Uterus (tissue), 2 donors: ENCODE measurements at regions not wholly inside any gene's neighbourhood (a gene's known extent, or its start where the extent isn't known, plus 50 kb on each side); places are given as distances from the start of the nearest gene placed in this dataset.

Source experiments
- CTCF ChIP-seq, 4 experiments: fragments of 200-600 bp in 2 of 4; fragments of 450-650 bp in 2 of 4; sonication (generic) in 2 of 4; IDR thresholded peaks; one replicate each; pipeline ENCODE4 v1.5.1; 2016 to 2019; ENCODE audit warnings: antibody characterized with exemption in 4 of 4, mild to moderate bottlenecking in 2 of 4, moderate library complexity in 1 of 4
- POLR2A ChIP-seq, 2 donors: fragments of 450-650 bp; IDR thresholded peaks; one replicate each; pipeline ENCODE4 v1.6.1; 2016; ENCODE audit warnings: antibody characterized with exemption in 2 of 2, mild to moderate bottlenecking in 1 of 2, moderate library complexity in 1 of 2

- TF ChIP-seq CTCF (IDR thresholded peaks at IDR 0.05): no peak
- no peak for TF ChIP-seq POLR2A (IDR thresholded peaks at IDR 0.05)
Measured at GRCh38 chr3:13998831-13999230, 119.0 kb upstream of the WNT7A start.
